DOHH2 (cell line): ENCODE measurements at regions not wholly inside any gene's neighbourhood (a gene's known extent, or its start where the extent isn't known, plus 50 kb on each side); places are given as distances from the start of the nearest gene placed in this dataset.

Source experiments
- H3F3A ChIP-seq: fragments of 200-600 bp; sonication (generic), shearing (Covaris generic); 2 replicates; pipeline ENCODE4 v1.6.0; 2016; ENCODE audit warnings: antibody characterized with exemption, mild to moderate bottlenecking; ENCODE audit not compliant: control insufficient read depth, insufficient read depth
- H3K27ac ChIP-seq: fragments of 200-600 bp; sonication (generic); 2 replicates; pipeline ENCODE4 v1.5.1; 2014; ENCODE audit warnings: low read depth, mild to moderate bottlenecking, low read length, moderate library complexity
- H3K27me3 ChIP-seq: fragments of 200-600 bp; sonication (generic); 2 replicates; pipeline ENCODE4 v1.6.1; 2014; ENCODE audit warnings: mild to moderate bottlenecking, low read length, mixed read lengths; ENCODE audit not compliant: control insufficient read depth
- H3K36me3 ChIP-seq: fragments of 200-600 bp; sonication (generic); 2 replicates; pipeline ENCODE4 v1.6.1; 2014; ENCODE audit warnings: mild to moderate bottlenecking, low read length, moderate library complexity, mixed read lengths; ENCODE audit not compliant: control insufficient read depth
- H3K4me1 ChIP-seq: fragments of 200-600 bp; sonication (generic); 2 replicates; pipeline ENCODE4 v1.6.1; 2014; ENCODE audit warnings: mild to moderate bottlenecking, low read length, mixed read lengths; ENCODE audit not compliant: control insufficient read depth
- H3K4me2 ChIP-seq: fragments of 200-600 bp; sonication (generic); 2 replicates; pipeline ENCODE4 v1.6.0; 2014; ENCODE audit warnings: mild to moderate bottlenecking, low read length, moderate library complexity
- H3K4me3 ChIP-seq: fragments of 200-600 bp; sonication (generic); 2 replicates; pipeline ENCODE4 v1.5.1; 2014; ENCODE audit warnings: mild to moderate bottlenecking, low read length, mixed read lengths
- H3K79me2 ChIP-seq: fragments of 200-600 bp; sonication (generic); 2 replicates; pipeline ENCODE4 v1.6.1; 2014; ENCODE audit warnings: mild to moderate bottlenecking, low read length, mixed read lengths; ENCODE audit not compliant: control insufficient read depth
- H3K9me2 ChIP-seq: fragments of 200-600 bp; sonication (generic); replicated peaks from 2 replicates; pipeline ENCODE4 v1.6.1; 2014; ENCODE audit warnings: mild to moderate bottlenecking, low read length, mixed read lengths; ENCODE audit not compliant: control insufficient read depth
- H3K9me3 ChIP-seq: fragments of 200-600 bp; sonication (generic); 2 replicates; pipeline ENCODE4 v1.6.1; 2014; ENCODE audit warnings: antibody characterized with exemption, low read length, mixed read lengths; ENCODE audit not compliant: control insufficient read depth, insufficient read depth
- H4K20me1 ChIP-seq: fragments of 200-600 bp; sonication (generic); 2 replicates; pipeline ENCODE4 v1.6.0; 2014; ENCODE audit warnings: low read depth, mild to moderate bottlenecking, antibody characterized with exemption, low read length, moderate library complexity; ENCODE audit not compliant: control insufficient read depth, insufficient read depth
- EZH2phosphoT487 ChIP-seq: fragments of 200-600 bp; sonication (generic); IDR thresholded peaks from 2 replicates; pipeline ENCODE4 v1.6.1; 2017; ENCODE audit warnings: borderline replicate concordance, mild to moderate bottlenecking, antibody characterized with exemption, low read length, moderate library complexity, mixed read lengths
- TF ChIP-seq, protein P1 (sequence below): fragments of 200-600 bp; sonication (generic); IDR thresholded peaks from one replicate; pipeline ENCODE4 v1.5.1; 2014; ENCODE audit warnings: antibody characterized with exemption, mild to moderate bottlenecking, low read depth, low read length; ENCODE audit not compliant: poor library complexity, severe bottlenecking

DNA sequence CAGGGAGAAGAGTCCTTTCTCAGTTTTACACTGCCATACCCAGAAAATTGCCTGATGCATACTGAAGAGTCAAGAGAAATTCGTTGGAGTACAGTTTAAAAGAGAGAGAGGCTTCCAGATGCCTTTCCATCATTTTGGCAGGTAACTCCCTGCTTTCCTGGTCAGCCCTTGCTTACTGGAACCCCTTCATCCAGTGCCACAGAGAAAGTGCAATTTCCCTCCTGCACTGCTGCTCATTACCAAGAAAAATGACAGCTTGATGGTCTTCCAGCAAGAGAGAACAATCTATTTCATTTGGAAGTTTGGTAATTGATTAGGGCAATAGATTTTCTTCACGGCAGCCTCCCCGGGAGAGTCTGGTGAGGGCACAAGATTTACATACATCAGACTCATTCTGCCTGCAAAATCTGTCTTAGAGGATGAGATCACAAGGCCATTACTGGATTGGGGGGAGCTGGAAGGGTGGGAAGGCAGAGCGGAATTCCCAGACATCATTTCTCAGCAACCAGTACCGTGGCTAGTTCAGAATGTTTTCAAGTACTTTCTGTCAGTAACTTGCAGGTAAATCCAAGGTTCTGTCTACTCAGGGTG lies 102.8 kb upstream of the SLC14A2 start:
- no peaks in the 10 kb centered on the region for H3K27me3 ChIP-seq
- H3K9me2 ChIP-seq = no peaks in the 10 kb centered on the region
- no peak overlapping the region for H3K4me3 ChIP-seq
- TF ChIP-seq EZH2phosphoT487 = no peak
- TF ChIP-seq, protein P1, sequence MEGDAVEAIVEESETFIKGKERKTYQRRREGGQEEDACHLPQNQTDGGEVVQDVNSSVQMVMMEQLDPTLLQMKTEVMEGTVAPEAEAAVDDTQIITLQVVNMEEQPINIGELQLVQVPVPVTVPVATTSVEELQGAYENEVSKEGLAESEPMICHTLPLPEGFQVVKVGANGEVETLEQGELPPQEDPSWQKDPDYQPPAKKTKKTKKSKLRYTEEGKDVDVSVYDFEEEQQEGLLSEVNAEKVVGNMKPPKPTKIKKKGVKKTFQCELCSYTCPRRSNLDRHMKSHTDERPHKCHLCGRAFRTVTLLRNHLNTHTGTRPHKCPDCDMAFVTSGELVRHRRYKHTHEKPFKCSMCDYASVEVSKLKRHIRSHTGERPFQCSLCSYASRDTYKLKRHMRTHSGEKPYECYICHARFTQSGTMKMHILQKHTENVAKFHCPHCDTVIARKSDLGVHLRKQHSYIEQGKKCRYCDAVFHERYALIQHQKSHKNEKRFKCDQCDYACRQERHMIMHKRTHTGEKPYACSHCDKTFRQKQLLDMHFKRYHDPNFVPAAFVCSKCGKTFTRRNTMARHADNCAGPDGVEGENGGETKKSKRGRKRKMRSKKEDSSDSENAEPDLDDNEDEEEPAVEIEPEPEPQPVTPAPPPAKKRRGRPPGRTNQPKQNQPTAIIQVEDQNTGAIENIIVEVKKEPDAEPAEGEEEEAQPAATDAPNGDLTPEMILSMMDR = no peak
- H3K27ac ChIP-seq = no peak overlapping the region
- H3K9me3 ChIP-seq = no peaks in the 10 kb centered on the region
- no peaks in the 10 kb centered on the region for H3K36me3 ChIP-seq
- H3K79me2 ChIP-seq = no peaks in the 10 kb centered on the region
- no peaks in the 10 kb centered on the region for H3F3A ChIP-seq
- H3K4me2 ChIP-seq = no peak overlapping the region
- no peaks in the 10 kb centered on the region for H4K20me1 ChIP-seq
- no peaks in the 10 kb centered on the region for H3K4me1 ChIP-seq

DNA sequence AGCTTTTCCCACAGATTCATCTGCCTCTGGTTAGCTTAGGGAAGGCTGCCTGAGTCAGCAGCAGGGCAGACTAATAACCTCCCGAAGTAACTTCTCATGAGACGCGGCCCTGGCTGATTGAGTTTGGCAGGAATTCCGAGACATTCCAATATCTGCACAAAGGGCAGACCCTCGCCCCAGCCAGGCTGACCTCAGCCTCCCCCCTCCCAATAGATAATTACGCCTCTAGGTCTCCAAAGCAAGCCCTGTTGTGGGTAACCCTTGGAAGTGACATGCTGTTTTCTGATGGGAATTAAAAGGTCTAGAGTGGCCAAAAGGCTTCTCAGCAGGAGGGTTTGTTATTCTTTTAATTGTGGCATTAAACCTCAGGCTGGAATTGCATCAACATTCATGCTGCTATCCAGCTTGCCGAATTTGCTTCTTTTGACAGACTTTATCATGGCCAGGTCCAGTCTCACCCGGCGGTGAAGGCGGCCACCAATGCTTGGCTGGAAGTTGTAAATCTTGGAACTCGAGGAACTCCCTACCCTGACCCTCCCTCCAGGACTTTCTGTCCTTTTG lies 98.0 kb upstream of the SLC14A2 start:
- H3K9me3 ChIP-seq = no peaks in the 10 kb centered on the region
- no peaks in the 10 kb centered on the region for H3K9me2 ChIP-seq
- H3F3A ChIP-seq = no peaks in the 10 kb centered on the region
- TF ChIP-seq EZH2phosphoT487 = no peak
- TF ChIP-seq, protein P1 = no peak
- H3K4me1 ChIP-seq = no peaks in the 10 kb centered on the region
- no peaks in the 10 kb centered on the region for H3K27me3 ChIP-seq
- H3K27ac ChIP-seq = no peak overlapping the region
- H3K79me2 ChIP-seq = no peaks in the 10 kb centered on the region
- H3K36me3 ChIP-seq = no peaks in the 10 kb centered on the region
- H4K20me1 ChIP-seq = no peaks in the 10 kb centered on the region
- H3K4me2 ChIP-seq = no peak overlapping the region
- H3K4me3 ChIP-seq = no peak overlapping the region

DNA sequence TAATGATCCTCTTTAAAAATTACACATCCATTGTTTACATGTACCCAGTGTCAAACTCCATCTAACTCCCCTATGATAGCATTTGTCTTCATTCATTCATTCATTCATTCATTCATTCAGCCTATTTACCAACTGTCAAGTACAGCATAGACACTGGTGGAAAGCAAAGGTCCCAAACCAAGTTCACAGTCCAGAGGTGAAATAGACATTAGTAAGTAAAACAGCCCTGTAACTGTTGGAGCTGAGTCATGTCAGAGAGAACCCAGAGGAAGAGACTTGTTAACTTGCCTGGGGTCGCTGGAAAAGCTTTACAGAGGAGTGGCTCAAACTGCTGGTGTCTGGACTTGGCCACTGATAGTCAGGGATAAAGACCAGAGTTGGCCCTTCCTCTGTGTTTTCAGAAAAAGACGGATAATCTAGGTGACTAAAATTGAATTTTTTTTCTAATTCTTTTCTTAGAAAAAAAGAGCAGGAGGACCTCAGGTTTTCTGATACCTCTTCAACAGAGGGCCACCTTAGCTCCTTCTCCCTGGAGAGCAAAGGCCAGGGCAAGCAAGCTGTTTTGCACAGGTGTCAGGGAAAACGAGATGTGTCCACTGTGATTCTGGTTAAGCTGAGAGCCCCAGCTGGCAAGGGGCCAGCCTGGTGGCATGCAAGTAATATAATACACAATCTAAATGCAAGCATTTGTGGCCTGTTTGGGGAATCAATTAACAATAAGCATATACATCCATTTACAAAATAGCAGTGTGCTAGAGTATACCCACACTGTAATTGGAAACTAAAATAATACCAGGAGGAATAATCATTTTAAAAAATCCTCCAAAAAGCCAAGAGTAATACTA lies 96.7 kb upstream of the SLC14A2 start:
- H4K20me1 ChIP-seq = no peaks in the 10 kb centered on the region
- TF ChIP-seq, protein P1 = no peak
- TF ChIP-seq EZH2phosphoT487 = no peak
- H3K4me2 ChIP-seq = no peak overlapping the region
- no peaks in the 10 kb centered on the region for H3F3A ChIP-seq
- H3K27me3 ChIP-seq = no peaks in the 10 kb centered on the region
- no peaks in the 10 kb centered on the region for H3K9me2 ChIP-seq
- no peaks in the 10 kb centered on the region for H3K9me3 ChIP-seq
- no peak overlapping the region for H3K4me3 ChIP-seq
- no peaks in the 10 kb centered on the region for H3K36me3 ChIP-seq
- no peak overlapping the region for H3K27ac ChIP-seq
- no peaks in the 10 kb centered on the region for H3K4me1 ChIP-seq
- no peaks in the 10 kb centered on the region for H3K79me2 ChIP-seq
